ENCODE measurements at regions not wholly inside any gene's neighbourhood (a gene's known extent, or its start where the extent isn't known, plus 50 kb on each side); places are given as distances from the start of the nearest gene placed in this dataset.

GRCh38 chr4:53777244-53777984 is 186.1 kb upstream of the LNX1 start:
- DNase-seq (ENCODE audit: low read depth in 2 of 2), result no peak

GRCh38 chr4:53776141-53776540 is 184.9 kb upstream of the LNX1 start:
- no peak for DNase-seq (ENCODE audit: low read depth in 2 of 2)

GRCh38 chr4:53775381-53775780 is 184.1 kb upstream of the LNX1 start:
- DNase-seq (ENCODE audit: low read depth in 2 of 2), result no peak

GRCh38 chr4:53771326-53771725 is 180.0 kb upstream of the LNX1 start:
- no peak for DNase-seq (ENCODE audit: low read depth in 2 of 2)

GRCh38 chr4:53767482-53767881 is 176.2 kb upstream of the LNX1 start:
- no peak for DNase-seq (ENCODE audit: low read depth in 2 of 2)

- DNase-seq (ENCODE audit: low read depth in 2 of 2), result no peak
These were observed 173.6 kb upstream of the LNX1 start for GRCh38 chr4:53764761-53765490.

- DNase-seq (ENCODE audit: low read depth in 2 of 2), result no peak
These were observed 172.7 kb upstream of the LNX1 start for GRCh38 chr4:53763813-53764597.

GRCh38 chr4:53755656-53756055 is 164.4 kb upstream of the LNX1 start:
- no peak for DNase-seq (ENCODE audit: low read depth in 2 of 2)

- DNase-seq (ENCODE audit: low read depth in 2 of 2), result no peak
These were observed 160.8 kb upstream of the LNX1 start for GRCh38 chr4:53752124-53752523.

GRCh38 chr4:53748328-53748772 is 157.1 kb upstream of the LNX1 start:
- DNase-seq (ENCODE audit: low read depth in 2 of 2), result no peak

GRCh38 chr4:53747401-53747800 is 156.1 kb upstream of the LNX1 start:
- no peak for DNase-seq (ENCODE audit: low read depth in 2 of 2)

- DNase-seq (ENCODE audit: low read depth in 2 of 2), result no peak
These were observed 153.3 kb upstream of the LNX1 start for GRCh38 chr4:53744446-53745160.

GRCh38 chr4:53734584-53735353 is 143.5 kb upstream of the LNX1 start:
- no peak for DNase-seq (ENCODE audit: low read depth in 2 of 2)

GRCh38 chr4:53734182-53734581 is 142.9 kb upstream of the LNX1 start:
- no peak for DNase-seq (ENCODE audit: low read depth in 2 of 2)

GRCh38 chr4:53732661-53733060 is 141.4 kb upstream of the LNX1 start:
- DNase-seq (ENCODE audit: low read depth in 2 of 2), result no peak

- no peak for DNase-seq (ENCODE audit: low read depth in 2 of 2)
These were observed 138.9 kb upstream of the LNX1 start for GRCh38 chr4:53730031-53730805.

- DNase-seq (ENCODE audit: low read depth in 2 of 2), result no peak
These were observed 130.8 kb upstream of the LNX1 start for GRCh38 chr4:53722110-53722509.

GRCh38 chr4:53721263-53721662 is 130.0 kb upstream of the LNX1 start:
- no peak for DNase-seq (ENCODE audit: low read depth in 2 of 2)

- no peak for DNase-seq (ENCODE audit: low read depth in 2 of 2)
These were observed 129.5 kb upstream of the LNX1 start for GRCh38 chr4:53720776-53721175.

- no peak for DNase-seq (ENCODE audit: low read depth in 2 of 2)
These were observed 125.8 kb upstream of the LNX1 start for GRCh38 chr4:53717064-53717549.

Data from stimulated activated CD4-positive, alpha-beta T cell treated with anti-CD3 and anti-CD28 coated beads, Interleukin-15, amount 100 ng/mL, for 48 hours (primary cell).